K562 (cell line): ENCODE measurements at regions not wholly inside any gene's neighbourhood (a gene's known extent, or its start where the extent isn't known, plus 50 kb on each side); places are given as distances from the start of the nearest gene placed in this dataset.

Experiments used
- ATAC-seq: fragments of 200-7000 bp; cut with Tn5 transposase; 3 replicates; pipeline ENCODE4 v1.9.1; 2020; ENCODE audit warnings: moderate library complexity
- BruUV-seq: library from RNA; stranded (reverse); fragments of 400-500 nt; replicated peaks from 2 replicates; lab custom pipeline; 2021; lab: Mats Ljungman, UMichigan
- CTCF ChIA-PET: fragments of 300-600 bp; formaldehyde crosslinking; extraction: SDS; loops from one replicate; lab custom pipeline; 2021; ENCODE audit warnings: low intra/inter-chr PET ratio; lab: Yijun Ruan, JAX
- POLR2A ChIA-PET: fragments of 300-600, 350-650 bp; sonication (Branson Sonifier 250); formaldehyde crosslinking; extraction: SDS; loops from one replicate; lab custom pipeline; 2021; ENCODE audit warnings: antibody characterized with exemption, inconsistent platforms; lab: Yijun Ruan, JAX
- DNase-seq, 4 experiments: peaks; one replicate each; pipeline versions ENCODE4 v3.0.0 to v3.0.0-alpha.2; 2011 to 2018; ENCODE audit warnings: low spot score in 3 of 4, mixed read lengths in 3 of 4; ENCODE audit errors: extremely low read depth in 1 of 4
- FAIRE-seq: peaks from 2 replicates; lab custom pipeline; 2011; peaks lifted over from hg19 to GRCh38; lab: Jason Lieb, UNC
- H2AFZ ChIP-seq: 2 replicates; pipeline ENCODE4 v1.6.0; 2011; ENCODE audit warnings: low read depth, low read length, control low read depth, inconsistent platforms
- H3K27ac ChIP-seq: fragments of 200-600 bp; 3 replicates; pipeline ENCODE4 v1.8.0; 2011; ENCODE audit warnings: low read depth, mild to moderate bottlenecking, control low read depth, inconsistent platforms, low read length, moderate library complexity, mixed read lengths; ENCODE audit errors: extremely low read depth
- H3K27me3 ChIP-seq, 2 experiments: fragments of 300-600 bp in 1 of 2; 2 replicates in 1 of 2; 3 replicates in 1 of 2; pipeline versions ENCODE4 v1.6.0 to v1.8.0; 2011; ENCODE audit warnings: inconsistent platforms in 2 of 2, low read length in 2 of 2, mild to moderate bottlenecking in 1 of 2, mixed read lengths in 1 of 2, moderate library complexity in 1 of 2; ENCODE audit not compliant: control insufficient read depth in 2 of 2, insufficient read depth in 2 of 2
- H3K36me3 ChIP-seq: fragments of 300-600 bp; 3 replicates; pipeline ENCODE4 v1.8.0; 2011; ENCODE audit warnings: mild to moderate bottlenecking, low read length, inconsistent platforms; ENCODE audit not compliant: control insufficient read depth, insufficient read depth
- H3K4me1 ChIP-seq, 2 experiments: fragments of 200-600 bp in 1 of 2; replicated peaks in 1 of 2; 2 replicates in 1 of 2; 3 replicates in 1 of 2; pipeline versions ENCODE4 v1.5.1 to v1.8.0; 2011; ENCODE audit warnings: inconsistent platforms in 2 of 2, low read length in 2 of 2, mild to moderate bottlenecking in 1 of 2, mixed read lengths in 1 of 2, moderate library complexity in 1 of 2; ENCODE audit not compliant: control insufficient read depth in 2 of 2, insufficient read depth in 2 of 2
- H3K4me2 ChIP-seq: 2 replicates; pipeline ENCODE4 v1.6.1; 2011; ENCODE audit warnings: low read length, control low read depth, inconsistent platforms, mixed read lengths; ENCODE audit not compliant: insufficient read depth
- H3K4me3 ChIP-seq: fragments of 200-600 bp; sonication (generic), shearing (Covaris generic); 2 replicates; pipeline ENCODE4 v1.5.1; 2016; ENCODE audit warnings: control low read depth, inconsistent platforms
- H3K79me2 ChIP-seq: fragments of 200-600 bp; 3 replicates; pipeline ENCODE4 v1.8.0; 2011; ENCODE audit warnings: low read length, inconsistent platforms; ENCODE audit not compliant: control insufficient read depth, insufficient read depth
- H3K9ac ChIP-seq, 2 experiments: 2 replicates each; pipeline versions ENCODE4 v1.6.0 to v1.6.1; 2011; ENCODE audit warnings: low read depth in 2 of 2, low read length in 2 of 2, control low read depth in 1 of 2, inconsistent platforms in 1 of 2, mild to moderate bottlenecking in 1 of 2, mixed read lengths in 1 of 2; ENCODE audit not compliant: insufficient read depth in 1 of 2
- H3K9me1 ChIP-seq: one replicate; pipeline ENCODE4 v1.6.0; 2011; ENCODE audit warnings: inconsistent platforms, mild to moderate bottlenecking, low read length, moderate library complexity; ENCODE audit not compliant: control insufficient read depth, insufficient read depth
- H3K9me3 ChIP-seq: replicated peaks from 2 replicates; pipeline ENCODE4 v1.5.1; 2011; ENCODE audit warnings: low read depth, low read length, inconsistent platforms; ENCODE audit not compliant: control insufficient read depth, insufficient read depth
- H4K20me1 ChIP-seq: replicated peaks from 2 replicates; pipeline ENCODE4 v1.6.1; 2011; ENCODE audit warnings: low read length, inconsistent platforms, mixed read lengths; ENCODE audit not compliant: control insufficient read depth, insufficient read depth
- CBFA2T3 ChIP-seq: fragments of 450-650 bp; IDR thresholded peaks from 2 replicates; pipeline ENCODE4 v1.6.1; 2017
- GATAD2A ChIP-seq: fragments of 450-650 bp; IDR thresholded peaks from 2 replicates; pipeline ENCODE4 v1.6.1; 2017
- NFIC ChIP-seq: fragments of 450-650 bp; IDR thresholded peaks from 2 replicates; pipeline ENCODE4 v1.6.1; 2017; ENCODE audit warnings: mild to moderate bottlenecking, inconsistent platforms
- ZBTB17 ChIP-seq: fragments of 450-650 bp; formaldehyde crosslinking; IDR thresholded peaks from 2 replicates; pipeline ENCODE4 v1.4.0; 2020; ENCODE audit warnings: mild to moderate bottlenecking
- WGBS: fragments of 100-300 bp; shearing (Covaris generic); methylation state at CpG from one replicate; pipeline ENCODE4 v1.1.6; 2016; ENCODE audit warnings: low coverage, mixed read lengths; ENCODE audit not compliant: insufficient coverage; ENCODE audit errors: missing lambda C conversion rate; 5-methylcytosine and 5-hydroxymethylcytosine counted together
- in situ Hi-C: fragments of 300-500 bp; cut with MboI; formaldehyde crosslinking; loops from 4 replicates; pipeline ENCODE4 v1.15.0; 2018; ENCODE audit warnings: inconsistent platforms, mixed read lengths
- intact Hi-C: fragments of 100-400 bp; cut with micrococcal nuclease; formaldehyde crosslinking; loops from 2 replicates; pipeline ENCODE4 v1.14.2; 2022

DNA sequence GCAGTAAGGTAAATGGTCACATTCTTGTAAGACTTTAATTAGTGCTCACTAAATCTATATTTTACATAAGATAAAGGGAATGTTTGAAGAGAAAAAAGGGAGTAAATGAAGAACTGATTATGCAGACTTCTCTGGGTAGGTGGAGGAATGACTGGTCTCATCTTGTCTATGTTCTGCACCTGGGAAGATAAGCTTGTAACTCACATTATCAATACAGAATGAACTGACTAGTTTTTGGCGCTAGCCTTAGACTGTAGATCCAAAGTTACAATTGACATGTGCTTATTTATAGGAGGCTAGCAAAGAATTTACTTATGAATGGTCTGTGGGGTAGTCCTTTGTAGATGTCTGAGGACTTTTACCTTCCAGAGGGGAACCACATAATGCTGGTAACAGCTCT, 214.9 kb upstream of the RAB4A start:
- Histone ChIP-seq H3K4me1 (peaks cover 0 to 3% of the 10 kb centered on the region in 2 experiments; a peak in 1 of 5 replicates), H3K79me2 (no peaks in the 10 kb centered on the region), H3K9me1 (no peaks in the 10 kb centered on the region)
- no peak for DNase-seq
- CTCF ChIA-PET: no interaction called here
- TF ChIP-seq CBFA2T3: peak; percentile 36; the same call in 1 of the 2 replicates
- TF ChIP-seq ZBTB17 (CRISPR knock-in tag): no peak
- TF ChIP-seq, all 486 proteins: peak for 1
- H2AFZ ChIP-seq: no peak overlapping the region
- intact Hi-C loops: no loop called here
- POLR2A ChIA-PET: no interaction called here
- ATAC-seq (no peak; the same call in 2 of the 3 replicates), FAIRE-seq (no peak)
- 0% methylated on average over 1 of the region's 1 CpG for WGBS
- H3K9ac ChIP-seq: no peak overlapping the region
- peaks cover 20 to 35% of the 10 kb centered on the region in 2 experiments for H3K27me3 ChIP-seq
- no peaks in the 10 kb centered on the region for H4K20me1 ChIP-seq
- H3K9me3 ChIP-seq: no peaks in the 10 kb centered on the region
- no TSS peak for BruUV-seq
- H3K4me3 ChIP-seq: no peak overlapping the region
- no peak overlapping the region for H3K27ac ChIP-seq
- no peak overlapping the region for H3K4me2 ChIP-seq
- in situ Hi-C loops: no loop called here
- no peaks in the 10 kb centered on the region for H3K36me3 ChIP-seq

DNA sequence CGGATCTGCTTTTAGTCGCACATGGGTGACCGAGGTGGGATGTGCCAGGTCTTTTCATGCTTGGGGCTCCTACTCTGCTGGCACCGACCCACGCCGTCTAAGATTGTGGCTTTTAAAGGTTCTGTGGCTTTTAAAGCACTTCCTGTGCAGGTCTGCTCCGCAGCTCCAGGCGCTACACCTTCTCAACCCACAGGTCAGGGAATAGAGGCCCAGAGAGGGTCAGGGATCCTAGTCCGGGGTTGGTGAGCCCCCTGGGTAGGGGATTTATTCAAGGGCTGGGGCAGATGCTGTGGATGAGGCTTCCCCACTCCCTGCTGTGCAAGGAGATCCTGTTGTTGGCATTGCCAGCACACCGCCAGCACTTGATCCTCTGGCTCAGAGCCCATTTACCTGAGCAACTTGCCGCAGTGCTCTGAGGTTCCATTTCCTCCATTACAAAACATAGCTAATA, 212.8 kb upstream of the RAB4A start:
- BruUV-seq: no TSS peak
- POLR2A ChIA-PET: interaction anchor here (1.0 to 1.3 kb wide), 2 partner anchors 9 to 12 kb away, joined by 4 to 6 read pairs; no protein-coding TSS in a partner anchor
- intact Hi-C loops (no loop called here), in situ Hi-C loops (no loop called here)
- no peaks in the 10 kb centered on the region for H3K9me3 ChIP-seq
- no peaks in the 10 kb centered on the region for H4K20me1 ChIP-seq
- FAIRE-seq: no peak
- TF ChIP-seq NFIC (0 out of 2 replicates have a peak, but pooled peaks have one; percentile 5), GATAD2A (no peak)
- TF ChIP-seq, all 486 proteins: peak for 1
- no peaks in the 10 kb centered on the region for H3K79me2 ChIP-seq
- ATAC-seq: no peak
- no peak overlapping the region for H2AFZ ChIP-seq
- H3K9ac ChIP-seq: no peak overlapping the region
- no peak overlapping the region for H3K27ac ChIP-seq
- H3K4me3 ChIP-seq: no peak overlapping the region
- DNase-seq: no peak
- no peak overlapping the region for H3K4me2 ChIP-seq
- H3K27me3 ChIP-seq: peaks cover 20 to 49% of the 10 kb centered on the region in 2 experiments
- H3K36me3 ChIP-seq: no peaks in the 10 kb centered on the region
- peaks cover 0 to 3% of the 10 kb centered on the region in 2 experiments; a peak in 1 of 5 replicates for H3K4me1 ChIP-seq
- no peaks in the 10 kb centered on the region for H3K9me1 ChIP-seq
- WGBS: 2% methylated on average over 11 of the region's 11 CpGs
- CTCF ChIA-PET: no interaction called here
